Medulla oblongata (tissue), 1 donor: ENCODE measurements at regions not wholly inside any gene's neighbourhood (a gene's known extent, or its start where the extent isn't known, plus 50 kb on each side); places are given as distances from the start of the nearest gene placed in this dataset.
"Not testable (repeated sequence)": the region's sequence is repeated elsewhere in the genome, so short reads cannot be mapped to it uniquely, and the experiment has no call there.

Source experiments
- DNase-seq: peaks from one replicate; pipeline ENCODE4 v3.0.0-alpha.2; 2015; ENCODE audit errors: extremely low spot score

DNA sequence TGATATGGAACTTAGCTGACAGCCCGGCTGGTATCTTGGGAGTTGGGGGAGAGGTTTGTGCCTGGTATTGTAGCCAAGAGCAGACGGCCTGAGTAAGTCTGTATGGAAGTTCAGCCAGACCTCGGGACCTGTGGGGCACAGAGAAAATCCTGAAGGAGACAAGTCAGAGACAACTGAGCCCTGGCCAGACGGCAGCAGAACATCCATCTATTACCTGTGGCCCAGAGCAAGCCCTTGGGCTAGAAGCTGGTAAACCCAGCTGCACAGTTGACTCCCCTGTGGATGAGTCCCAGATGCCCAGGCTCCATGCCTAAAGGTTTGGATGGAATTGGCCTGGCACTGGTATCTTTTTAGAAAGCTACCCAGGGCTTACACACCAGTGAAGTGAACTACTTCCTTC lies 70.4 kb upstream of the DLG1 start:
- no peak for DNase-seq

DNA sequence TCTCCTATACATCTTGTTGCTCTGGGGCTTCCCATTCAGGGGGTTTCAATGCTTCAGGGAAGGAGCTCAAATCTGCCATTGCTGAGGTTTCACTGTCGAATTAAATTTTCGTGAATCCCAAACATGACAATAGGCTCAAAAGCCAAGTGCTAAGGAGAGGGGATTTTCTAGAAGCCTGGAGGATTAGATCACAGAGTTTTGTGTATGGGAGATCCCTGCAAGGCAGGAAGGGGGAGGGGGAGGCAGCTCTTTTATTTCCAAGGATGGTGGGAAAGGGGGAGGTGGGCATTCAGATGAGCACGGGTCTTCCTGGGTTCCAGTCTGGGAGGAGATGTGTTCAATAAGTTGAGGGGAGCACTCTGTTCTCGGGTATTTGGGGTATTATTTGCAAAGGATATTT lies 69.9 kb upstream of the DLG1 start:
- DNase-seq: no peak

DNA sequence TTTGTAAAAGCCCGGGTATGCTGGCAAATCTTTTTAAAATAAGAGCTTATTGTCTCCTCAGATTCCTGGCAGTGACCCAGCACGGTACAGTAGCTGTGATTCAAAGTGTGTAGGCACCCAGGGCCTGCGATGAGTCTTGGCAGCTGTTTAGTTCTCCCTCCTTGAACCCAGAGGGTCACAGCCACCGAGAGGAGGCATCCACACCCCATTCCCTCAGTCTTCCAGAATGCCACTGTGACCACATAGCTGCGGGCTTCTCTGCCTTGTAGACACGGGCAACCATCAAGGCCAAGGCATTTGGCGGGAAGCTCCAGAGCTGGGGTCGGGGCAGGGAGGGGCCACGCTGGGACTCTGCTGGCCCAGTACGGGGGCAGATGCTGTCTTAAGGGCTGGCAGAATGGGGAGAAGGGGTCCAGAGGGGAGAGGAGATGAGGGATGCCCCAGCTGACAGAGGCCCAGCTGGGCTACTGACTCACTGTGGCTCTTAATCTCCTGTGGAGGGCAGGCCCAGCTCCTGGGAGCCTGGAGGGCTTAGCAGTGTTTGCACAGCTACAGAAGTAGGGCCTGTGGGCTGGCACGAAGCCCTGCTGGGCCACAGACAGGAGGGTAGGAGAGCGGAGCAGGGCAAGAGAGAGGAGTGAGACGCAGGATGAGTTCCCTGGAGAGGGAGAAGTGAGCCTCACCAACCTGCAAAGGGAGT lies 68.8 kb upstream of the DLG1 start:
- no peak for DNase-seq

DNA sequence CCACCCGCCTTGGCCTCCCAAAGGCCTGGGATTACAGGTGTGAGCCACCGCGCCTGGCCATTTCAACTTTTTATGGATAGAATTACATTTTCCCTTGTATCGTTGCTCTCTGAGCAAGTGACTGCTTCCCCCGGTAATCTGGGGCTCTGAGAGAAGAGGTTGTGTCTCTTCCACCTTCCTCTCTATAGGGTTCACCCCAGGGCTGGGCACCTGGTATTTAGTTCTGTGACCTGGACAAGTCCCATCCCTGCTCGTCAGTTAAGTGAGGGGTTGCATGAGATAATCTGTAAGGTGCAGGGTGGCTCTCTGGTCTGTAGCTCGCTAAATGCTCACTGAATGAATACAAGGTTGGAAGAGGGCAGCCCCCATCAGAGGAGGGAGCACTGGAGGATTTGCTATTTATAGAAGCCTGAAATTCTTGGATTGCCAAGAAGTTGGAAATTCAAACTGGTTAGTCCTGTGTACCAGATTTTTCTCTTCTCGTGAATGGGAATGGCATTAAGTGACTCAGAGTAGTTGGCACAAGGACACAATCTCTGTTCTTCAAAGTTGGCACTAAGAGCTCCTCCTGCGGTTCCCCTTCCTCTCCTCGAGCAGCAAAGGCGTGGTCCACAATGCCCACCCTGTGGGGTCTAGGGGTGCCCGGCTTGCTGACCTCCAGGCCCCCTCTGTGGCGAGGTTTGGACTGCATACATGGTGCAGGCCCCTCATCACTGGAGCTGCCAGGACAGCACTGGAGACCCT lies 68.1 kb upstream of the DLG1 start:
- DNase-seq: no peak

DNA sequence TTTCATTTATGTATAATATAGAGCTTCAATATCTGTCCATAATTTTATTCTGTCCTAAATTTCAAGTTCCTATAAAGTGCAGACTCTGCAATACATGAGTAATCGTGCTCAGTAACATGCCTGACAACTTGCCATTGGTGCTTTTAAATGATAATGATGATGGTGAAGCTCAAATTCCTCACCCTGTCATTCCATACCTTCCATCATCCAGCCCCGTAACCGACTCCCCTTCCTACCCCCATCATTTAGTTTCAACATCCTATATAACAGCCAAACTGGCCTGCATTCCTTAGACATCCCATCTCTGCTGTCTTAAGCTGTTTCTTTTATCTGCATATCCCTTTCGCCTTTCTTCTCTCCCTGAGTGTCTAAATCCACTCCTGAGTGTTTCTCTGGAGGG lies 67.2 kb upstream of the DLG1 start:
- no peak for DNase-seq

DNA sequence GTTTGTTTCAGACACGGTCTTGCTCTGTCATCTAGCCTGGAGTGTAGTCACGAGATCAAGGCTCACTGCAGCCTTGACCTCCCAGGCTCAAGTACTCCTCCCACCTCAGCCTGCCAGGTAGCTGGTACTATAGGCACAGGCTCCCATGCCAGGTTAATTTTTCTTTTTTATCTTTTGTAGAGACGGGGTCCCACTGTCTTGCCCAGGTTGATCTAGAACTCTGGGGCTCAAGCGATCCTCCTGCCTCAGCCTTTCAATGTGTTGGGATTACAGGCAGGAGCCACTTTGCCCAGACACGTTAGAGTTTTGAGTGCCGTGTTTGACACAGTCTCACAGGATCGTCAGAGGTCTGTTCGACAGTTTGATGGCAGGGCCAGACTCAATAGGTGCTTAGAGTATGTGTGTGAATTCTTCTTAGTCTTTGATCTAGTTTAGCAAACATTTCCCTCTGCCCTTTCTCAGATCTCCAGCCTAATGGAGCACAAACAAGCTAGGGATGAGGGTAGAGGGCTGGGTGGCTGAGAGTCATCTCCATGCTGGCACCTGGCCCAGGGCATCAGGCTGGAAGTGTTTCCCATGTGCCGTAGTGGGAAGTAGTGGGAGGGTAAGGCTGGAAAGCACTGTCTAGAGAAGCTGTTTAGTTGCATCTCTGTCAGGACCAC lies 66.1 kb upstream of the DLG1 start:
- no peak for DNase-seq

DNA sequence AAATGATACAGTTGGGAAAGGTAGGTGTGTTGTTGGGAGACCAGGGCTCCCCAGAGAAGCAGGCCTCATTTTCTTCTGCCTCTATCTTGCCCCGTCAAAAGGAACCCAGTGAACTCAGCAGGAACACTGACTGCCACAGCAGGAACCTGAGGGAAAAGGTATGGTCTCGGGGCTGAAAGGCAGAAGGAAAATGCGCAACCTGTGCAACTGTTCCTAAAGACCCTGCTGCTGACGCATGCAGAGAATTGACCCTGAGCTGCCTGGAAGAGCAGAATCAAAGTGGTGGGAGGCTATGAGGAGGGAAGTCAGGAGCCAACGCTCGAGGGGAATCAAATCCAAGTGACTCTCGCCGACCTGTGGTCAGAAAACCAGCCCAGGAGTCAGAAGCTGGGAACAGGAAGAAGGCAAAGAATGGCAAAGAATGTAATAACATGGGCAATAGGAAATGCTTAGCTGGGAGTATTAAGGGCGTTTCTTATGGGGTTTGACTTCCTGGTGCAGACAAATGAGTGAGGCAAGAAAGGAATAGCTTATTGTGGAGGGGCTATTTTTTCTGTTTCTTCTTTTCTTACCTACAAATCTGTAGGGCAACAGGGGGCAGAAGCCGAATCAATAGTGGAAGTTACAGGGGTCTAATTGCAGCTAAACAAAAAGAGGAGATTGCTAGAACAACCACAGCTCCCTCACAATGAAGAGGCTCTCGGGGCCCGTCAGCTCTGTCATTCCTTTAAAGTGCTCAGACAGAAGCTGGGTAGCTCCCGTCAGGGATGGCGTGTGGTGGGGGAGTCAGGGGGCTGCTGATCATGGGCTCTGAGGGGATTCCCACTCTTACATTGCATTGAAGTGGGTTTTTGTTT lies 65.4 kb upstream of the DLG1 start:
- DNase-seq: no peak

DNA sequence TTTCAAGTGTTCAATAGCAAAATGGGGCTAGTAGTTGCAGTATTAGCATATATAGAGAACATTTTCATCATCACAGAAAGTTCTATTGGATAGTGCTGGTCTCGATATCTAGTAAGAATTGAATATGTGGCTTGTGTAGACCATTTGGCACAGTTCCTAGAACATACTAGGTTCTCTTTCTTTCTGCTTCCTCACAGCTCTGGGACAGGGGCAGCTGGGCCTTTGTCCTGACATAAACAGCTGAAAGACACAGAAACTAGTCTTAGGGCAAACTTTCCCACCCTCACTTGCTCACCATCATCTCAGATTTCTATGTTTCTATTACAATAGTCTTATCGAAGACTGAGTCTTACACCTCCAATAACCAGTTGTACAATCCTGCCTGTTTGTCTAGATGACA lies 63.7 kb upstream of the DLG1 start:
- no peak for DNase-seq

DNA sequence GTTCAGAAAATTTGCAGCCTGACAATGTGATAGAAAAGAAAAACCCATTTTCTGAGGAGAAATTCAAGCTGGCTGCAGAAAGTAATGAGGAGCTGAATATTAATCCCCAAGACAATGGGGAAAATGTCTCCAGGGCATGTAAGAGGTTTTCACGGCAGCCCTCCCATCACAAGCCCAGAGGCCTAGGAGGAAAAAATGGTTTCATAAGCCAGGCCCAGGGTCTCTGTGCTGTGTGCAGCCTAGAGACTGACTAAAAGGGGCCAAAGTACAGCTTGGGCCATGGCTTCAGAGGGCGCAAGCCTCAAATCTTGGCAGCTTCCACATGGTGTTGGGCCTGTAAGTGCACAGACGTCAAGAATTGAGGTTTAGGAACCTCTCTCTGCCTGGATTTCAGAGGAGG lies 61.7 kb upstream of the DLG1 start:
- not testable (repeated sequence) for DNase-seq

DNA sequence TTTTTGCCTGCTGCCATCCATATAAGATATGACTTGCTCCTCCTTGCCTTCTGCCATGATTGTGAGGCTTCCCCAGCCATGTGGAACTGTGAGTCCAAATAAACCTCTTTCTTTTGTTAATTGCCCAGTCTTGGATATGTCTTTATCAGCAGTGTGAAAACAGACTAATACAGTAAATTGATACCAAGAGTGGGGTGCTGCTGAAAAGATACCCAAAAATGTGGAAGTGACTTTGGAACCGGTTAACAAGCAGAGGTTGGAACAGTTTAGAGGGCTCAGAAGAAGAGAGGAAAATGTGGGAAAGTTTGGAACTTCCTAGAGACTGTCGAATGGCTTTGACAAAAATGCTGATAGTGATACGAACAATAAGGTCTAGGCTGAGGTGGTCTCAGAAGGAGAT lies 61.1 kb upstream of the DLG1 start:
- DNase-seq: not testable (repeated sequence)

DNA sequence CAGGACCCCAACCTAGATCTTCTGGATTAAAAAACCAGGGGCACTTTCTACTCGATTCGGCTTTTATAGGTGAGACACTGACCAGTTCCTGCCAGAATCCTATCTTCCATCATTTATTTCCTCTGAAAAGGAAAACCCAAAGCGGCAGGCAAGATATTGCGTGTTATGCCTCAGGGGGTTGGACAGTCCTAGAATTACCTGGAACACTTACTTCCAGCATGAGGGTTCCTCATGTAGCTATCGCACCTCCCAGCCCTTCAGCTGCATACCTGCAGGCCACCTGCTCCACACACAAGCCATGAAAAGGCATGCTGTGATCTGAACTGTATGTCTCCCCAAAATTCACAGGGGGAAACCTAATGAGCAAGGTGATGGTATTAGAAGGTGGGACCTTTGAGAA lies 58.3 kb upstream of the DLG1 start:
- no peak for DNase-seq

DNA sequence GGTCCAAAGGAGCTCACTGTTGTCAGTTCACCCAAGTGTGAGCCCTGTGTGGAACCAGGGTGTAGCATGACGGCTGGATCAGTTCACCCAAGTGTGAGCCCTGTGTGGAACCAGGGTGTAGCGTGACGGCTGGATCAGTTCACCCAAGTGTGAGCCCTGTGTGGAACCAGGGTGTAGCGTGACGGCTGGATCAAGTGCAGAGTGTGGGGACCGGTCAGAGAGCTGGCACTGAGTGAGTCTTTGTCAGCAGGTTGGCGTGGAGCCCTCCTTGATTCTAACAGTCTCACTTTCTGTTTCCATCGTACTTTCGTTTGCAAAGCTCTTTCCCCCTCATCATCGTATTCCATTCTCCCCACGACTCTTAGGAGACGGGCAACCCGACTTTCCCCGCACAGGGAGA lies 57.9 kb upstream of the DLG1 start:
- peak; percentile 73 for DNase-seq

DNA sequence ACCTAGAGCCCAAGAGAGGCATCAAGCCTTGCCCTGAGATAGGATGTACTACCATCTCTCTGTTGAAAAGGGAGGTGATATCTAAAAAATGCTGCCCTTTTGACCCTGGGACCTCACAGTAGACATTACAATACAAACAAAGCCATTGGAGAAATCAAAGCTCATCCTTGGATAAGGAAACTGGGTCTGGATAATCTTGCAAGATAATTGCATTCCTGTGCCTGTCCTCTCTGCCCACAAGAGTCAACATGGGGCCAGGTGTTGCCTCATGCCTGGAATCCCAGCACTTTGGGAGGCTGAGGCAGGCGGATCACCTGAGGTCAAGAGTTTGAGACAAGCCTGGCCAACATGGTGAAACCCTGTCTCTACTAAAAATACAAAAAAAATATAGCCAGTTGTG lies 57.3 kb upstream of the DLG1 start:
- DNase-seq: no peak

DNA sequence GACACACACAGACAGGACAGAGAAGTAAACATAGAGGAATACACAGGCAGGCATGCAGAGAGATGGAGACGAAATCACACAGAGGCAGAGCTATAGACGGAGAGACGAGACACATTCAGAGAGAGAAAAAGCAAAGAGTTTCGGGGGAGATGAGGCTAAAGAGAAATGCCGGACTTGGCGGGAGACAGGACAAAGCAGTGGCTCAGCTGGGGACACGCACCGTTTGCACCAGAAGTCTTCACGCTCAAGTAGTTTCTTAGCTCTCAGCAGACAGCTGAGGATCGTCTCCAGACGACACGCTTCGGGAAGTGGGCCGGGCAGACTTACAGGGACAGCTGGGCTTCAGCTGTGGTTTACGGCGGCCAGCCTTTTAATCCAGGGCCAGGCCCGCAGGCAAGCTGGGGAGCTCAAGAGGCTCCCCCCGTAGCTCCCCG lies 56.2 kb upstream of the DLG1 start:
- DNase-seq: peak; percentile 45

DNA sequence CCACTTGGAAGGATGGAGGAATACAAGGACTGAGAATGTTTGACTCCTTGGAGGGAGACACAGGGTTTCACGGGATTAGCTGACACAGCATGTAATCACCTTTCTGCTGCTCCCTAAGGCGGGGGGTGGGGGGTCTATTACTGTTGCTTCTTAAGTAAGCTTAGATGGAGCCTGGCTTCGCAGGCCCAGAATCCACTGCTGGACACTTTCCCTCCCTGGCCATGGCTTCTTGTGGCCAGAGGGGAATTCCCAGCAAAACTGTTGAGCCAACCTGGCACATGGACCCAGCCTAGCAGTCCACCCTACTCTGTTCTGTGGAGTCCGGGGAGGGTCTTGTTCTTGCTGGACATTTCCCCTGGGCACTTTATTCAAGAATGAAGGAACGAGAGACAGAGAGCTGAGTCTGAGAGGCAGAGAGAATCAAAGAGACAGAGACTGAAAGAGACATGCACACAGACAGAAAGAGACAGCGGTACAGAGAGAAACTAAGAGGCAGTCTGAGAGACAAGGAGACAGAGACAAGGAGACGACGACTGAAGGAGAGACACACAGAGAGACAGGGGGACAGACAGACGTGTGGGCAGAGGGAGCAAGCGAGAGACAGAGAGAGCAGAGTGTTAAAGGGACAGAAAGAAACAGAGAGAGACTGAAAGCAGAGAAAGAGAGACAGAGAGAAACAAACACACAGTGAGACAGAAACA lies 55.6 kb upstream of the DLG1 start:
- peak; percentile 33 for DNase-seq

DNA sequence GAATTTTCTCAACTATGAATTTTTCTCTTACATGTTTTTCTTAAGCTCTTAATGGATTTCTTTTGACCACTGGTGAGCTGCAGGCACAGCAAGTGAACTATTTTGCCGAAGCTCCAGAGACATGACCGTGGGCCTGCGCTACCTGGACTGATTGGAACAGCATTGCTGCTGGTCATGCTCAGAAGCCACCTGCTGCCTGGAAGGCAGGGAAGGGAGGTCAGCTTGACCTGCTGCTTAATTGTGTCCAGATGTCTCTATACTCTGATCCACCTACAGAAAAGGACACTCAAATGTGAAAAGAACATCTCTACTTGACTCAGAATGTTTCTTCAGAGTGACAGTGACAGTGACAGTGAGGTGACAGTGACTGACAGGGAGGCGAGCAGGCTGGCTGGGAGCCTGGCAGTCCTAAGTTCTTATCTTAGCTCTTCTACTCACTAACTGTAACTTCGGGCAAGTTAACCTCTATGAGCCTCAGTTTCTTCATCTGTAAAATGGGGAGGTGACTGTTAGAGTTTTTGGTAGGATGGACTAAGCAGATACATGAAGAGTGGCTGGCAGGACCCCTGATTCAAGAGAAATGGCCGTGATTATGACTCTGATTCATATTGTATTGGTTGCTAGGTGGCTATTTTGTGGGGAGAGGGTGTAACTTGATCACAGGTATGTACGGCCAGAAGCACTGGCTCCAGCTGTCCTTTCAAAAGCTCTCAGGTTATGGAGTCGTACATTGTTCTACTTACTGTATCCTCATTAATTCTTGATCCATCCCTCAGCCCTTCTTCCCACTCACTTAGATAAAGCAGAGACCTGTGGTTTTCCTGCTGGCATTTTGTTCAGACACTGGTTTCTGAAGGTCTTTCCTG lies 54.8 kb upstream of the DLG1 start:
- DNase-seq: no peak

DNA sequence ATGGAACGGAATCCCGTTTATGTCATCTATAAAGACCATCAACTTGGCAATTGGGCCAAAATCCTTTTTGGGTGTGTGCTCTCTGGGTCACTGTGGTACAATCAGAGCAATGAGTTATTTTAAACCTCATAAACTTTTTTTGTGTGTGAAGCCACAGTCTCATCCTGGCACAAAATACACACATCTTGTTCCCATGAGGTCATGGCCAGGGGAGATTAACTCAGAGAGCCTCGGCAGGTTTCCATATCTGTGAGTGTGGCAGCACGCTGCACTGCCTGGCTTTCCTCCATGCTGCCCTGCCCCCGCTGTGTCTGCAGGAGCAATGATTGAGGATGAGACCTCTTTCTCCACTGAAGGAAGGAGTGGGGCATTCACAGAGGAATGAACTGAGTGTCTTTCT lies 54.0 kb upstream of the DLG1 start:
- no peak for DNase-seq

DNA sequence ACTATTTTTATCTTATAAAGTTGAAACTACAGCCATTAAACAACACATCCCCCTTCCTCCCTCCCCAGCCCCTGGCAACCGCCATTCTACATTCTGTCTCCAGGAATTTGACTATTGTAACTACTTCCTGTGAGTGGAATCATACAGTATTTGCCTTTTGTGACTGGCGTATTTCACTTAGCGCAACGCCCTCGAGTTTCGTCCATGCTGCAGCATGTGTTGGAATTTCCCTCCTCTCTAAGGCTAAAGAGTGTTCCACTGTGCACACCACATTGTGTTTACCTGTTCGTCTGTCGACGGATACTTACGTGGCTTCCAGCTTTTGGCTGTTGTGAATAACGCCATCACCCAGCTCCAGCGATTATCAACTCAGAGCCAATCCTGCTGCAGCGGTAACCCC lies 52.0 kb upstream of the DLG1 start:
- no peak for DNase-seq

DNA sequence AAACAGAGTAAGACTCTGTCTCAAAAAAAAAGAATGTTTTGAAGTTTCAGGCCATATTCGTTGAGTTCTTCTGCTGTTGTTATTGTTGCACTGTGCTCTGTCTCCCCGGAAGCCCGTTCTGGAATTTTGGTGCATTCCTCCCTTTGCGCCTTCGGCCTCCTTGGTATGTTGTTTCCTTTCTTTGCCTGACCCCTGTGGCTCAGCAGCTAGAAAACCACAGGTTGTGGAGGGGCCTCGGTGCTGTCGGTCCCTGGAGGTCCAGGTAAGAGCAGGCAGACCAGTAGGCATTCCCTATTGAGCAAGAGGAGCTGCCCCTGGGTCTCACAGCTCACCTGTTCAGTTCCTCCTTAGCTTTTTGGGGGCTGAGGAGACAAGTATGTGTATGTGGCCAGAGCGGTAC lies 51.0 kb upstream of the DLG1 start:
- DNase-seq: no peak
